ENCODE measurements at regions not wholly inside any gene's neighbourhood (a gene's known extent, or its start where the extent isn't known, plus 50 kb on each side); places are given as distances from the start of the nearest gene placed in this dataset.

DNA sequence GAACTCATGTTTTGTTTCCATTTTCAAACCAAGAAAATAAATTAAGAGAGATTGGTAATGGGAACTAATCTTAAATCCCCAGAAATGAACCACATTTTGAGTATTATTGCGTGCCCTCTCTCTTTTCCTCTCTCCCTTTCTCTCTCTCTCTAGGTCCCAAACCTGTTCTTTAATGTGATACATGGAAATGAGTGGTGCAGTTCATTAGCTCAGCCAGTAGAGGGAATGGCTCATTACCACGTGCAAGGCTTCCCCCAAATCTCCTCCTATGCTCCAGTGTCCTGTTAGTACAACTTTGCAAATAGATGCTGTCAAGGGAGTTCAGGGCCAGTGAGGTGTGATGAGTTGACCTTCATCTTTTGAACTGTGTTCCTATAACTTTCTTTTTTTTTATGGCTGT is 178.4 kb downstream of the FGF9 start:
- H4K20me1 ChIP-seq (ENCODE audit: control insufficient read depth, extremely low read depth, insufficient read depth, low read length): no peaks in the 10 kb centered on the region
- no peak overlapping the region for H3K4me3 ChIP-seq (replicated peaks in 1 of 4; ENCODE audit: control extremely low read depth in 1 of 4, insufficient read depth in 1 of 4, low read depth in 3 of 4, low read length in 4 of 4)
- no peaks in the 10 kb centered on the region for H3K79me2 ChIP-seq (ENCODE audit: control insufficient read depth, insufficient read depth, low read length)
- no peaks in the 10 kb centered on the region for H3K4me1 ChIP-seq (ENCODE audit: control insufficient read depth, extremely low read depth, insufficient read depth, low read length)
- H3K9me3 ChIP-seq (ENCODE audit: control insufficient read depth, insufficient read depth, low read depth, low read length): no peaks in the 10 kb centered on the region
- no peak overlapping the region for H2AFZ ChIP-seq (ENCODE audit: low read length)
- peak in 1 of 2 donors; percentile 44 for DNase-seq (ENCODE audit: low read depth in 2 of 2)
- H3K27me3 ChIP-seq (ENCODE audit: control insufficient read depth, insufficient read depth, low read length): no peaks in the 10 kb centered on the region
- no peak overlapping the region for H3K4me2 ChIP-seq (ENCODE audit: extremely low read depth, insufficient read depth, low read length)
- no peak for TF ChIP-seq EZH2 (IDR thresholded peaks at IDR 0.05; ENCODE audit: low read length, missing control alignments)
- TF ChIP-seq, protein P1, sequence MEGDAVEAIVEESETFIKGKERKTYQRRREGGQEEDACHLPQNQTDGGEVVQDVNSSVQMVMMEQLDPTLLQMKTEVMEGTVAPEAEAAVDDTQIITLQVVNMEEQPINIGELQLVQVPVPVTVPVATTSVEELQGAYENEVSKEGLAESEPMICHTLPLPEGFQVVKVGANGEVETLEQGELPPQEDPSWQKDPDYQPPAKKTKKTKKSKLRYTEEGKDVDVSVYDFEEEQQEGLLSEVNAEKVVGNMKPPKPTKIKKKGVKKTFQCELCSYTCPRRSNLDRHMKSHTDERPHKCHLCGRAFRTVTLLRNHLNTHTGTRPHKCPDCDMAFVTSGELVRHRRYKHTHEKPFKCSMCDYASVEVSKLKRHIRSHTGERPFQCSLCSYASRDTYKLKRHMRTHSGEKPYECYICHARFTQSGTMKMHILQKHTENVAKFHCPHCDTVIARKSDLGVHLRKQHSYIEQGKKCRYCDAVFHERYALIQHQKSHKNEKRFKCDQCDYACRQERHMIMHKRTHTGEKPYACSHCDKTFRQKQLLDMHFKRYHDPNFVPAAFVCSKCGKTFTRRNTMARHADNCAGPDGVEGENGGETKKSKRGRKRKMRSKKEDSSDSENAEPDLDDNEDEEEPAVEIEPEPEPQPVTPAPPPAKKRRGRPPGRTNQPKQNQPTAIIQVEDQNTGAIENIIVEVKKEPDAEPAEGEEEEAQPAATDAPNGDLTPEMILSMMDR (conservative IDR thresholded peaks at IDR 0.05 in 1 of 2, IDR thresholded peaks at IDR 0.05 in 1 of 2; ENCODE audit: low read depth in 1 of 2, low read length in 2 of 2): peak; percentile 57 to 65
- H3K9ac ChIP-seq (ENCODE audit: insufficient read depth, low read length): no peak overlapping the region
- H3K36me3 ChIP-seq (ENCODE audit: control insufficient read depth, insufficient read depth, low read length): no peaks in the 10 kb centered on the region
- no peak overlapping the region for H3K27ac ChIP-seq (ENCODE audit: insufficient read depth, low read length)

DNA sequence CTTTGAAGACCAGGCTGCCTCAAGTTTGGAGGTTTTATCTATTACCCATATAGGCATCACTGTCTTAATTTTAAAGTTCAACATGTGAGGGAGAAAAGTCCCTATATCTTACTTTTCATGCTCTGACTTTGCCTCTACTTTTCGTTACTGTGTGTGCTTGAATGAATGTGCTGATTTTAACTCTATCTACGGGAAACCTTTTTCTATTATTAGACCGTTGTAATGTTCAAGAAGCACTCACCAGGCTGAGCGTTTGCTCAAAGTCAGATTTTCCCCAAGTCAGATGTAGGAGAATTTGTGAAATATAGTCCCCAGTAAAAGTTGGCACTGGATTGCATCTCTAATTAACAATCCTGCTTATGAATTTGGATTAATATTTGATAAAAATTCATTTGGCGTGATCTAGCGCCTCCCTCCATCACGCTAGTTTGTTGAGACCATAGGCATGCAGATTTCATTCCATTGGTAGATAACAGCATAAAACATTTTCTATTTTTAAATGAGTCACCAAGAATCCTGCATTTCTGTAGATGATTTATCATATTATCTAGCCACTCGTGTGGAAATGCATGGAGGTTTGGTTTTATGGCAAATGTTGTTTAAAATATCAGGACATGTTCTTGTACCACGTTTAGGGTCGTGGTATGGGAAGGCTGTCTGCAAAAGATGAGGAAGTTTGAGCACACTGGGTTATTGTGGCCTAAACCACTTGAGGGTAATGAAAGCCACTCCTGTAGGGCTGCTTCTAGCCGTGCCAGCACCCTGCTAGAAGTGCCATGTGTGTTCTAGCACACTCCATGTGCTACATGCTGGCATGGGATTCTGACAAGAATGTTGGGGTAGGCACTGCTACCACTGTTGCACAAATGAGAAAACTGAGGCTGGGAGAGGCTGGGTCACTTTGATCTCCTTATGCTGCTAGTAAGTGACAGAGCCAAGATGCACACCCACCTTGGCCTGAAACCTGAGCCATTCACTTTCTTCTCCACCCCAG is 179.4 kb downstream of the FGF9 start:
- Histone ChIP-seq H3K9me3 (ENCODE audit: control insufficient read depth, insufficient read depth, low read depth, low read length) (no peaks in the 10 kb centered on the region), H2AFZ (ENCODE audit: low read length) (no peak overlapping the region), H3K79me2 (ENCODE audit: control insufficient read depth, insufficient read depth, low read length) (no peaks in the 10 kb centered on the region), H3K4me3 (replicated peaks in 1 of 4; ENCODE audit: control extremely low read depth in 1 of 4, insufficient read depth in 1 of 4, low read depth in 3 of 4, low read length in 4 of 4) (no peak overlapping the region), H3K27me3 (ENCODE audit: control insufficient read depth, insufficient read depth, low read length) (no peaks in the 10 kb centered on the region), H3K9ac (ENCODE audit: insufficient read depth, low read length) (no peak overlapping the region), H4K20me1 (ENCODE audit: control insufficient read depth, extremely low read depth, insufficient read depth, low read length) (no peaks in the 10 kb centered on the region), H3K27ac (ENCODE audit: insufficient read depth, low read length) (no peak overlapping the region), H3K4me2 (ENCODE audit: extremely low read depth, insufficient read depth, low read length) (no peak overlapping the region), H3K36me3 (ENCODE audit: control insufficient read depth, insufficient read depth, low read length) (no peaks in the 10 kb centered on the region), H3K4me1 (ENCODE audit: control insufficient read depth, extremely low read depth, insufficient read depth, low read length) (no peaks in the 10 kb centered on the region)
- peak in 1 of 2 donors; percentile 5 for DNase-seq (ENCODE audit: low read depth in 2 of 2)
- TF ChIP-seq, protein P1 (conservative IDR thresholded peaks at IDR 0.05 in 1 of 2, IDR thresholded peaks at IDR 0.05 in 1 of 2; ENCODE audit: low read depth in 1 of 2, low read length in 2 of 2): no peak
- TF ChIP-seq EZH2 (IDR thresholded peaks at IDR 0.05; ENCODE audit: low read length, missing control alignments): no peak

DNA sequence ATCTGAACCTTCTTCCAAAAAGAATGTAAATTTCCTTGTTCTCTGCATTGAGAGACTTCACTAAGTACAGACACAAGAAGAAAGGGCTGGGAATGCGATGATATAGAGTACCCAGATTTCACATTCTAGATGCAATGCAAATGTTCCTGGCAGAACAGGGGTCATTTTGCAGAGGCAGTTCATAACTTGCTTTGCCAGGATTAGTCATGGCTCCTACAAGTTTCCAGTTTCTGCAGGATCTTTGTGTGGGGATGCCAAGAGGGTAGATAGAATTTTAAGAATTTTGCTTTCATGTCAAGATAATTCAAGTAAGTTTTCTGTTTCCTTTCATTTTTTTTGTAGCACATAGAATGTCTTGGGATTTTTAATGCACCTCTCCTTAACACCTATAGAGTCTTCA is 181.2 kb downstream of the FGF9 start:
- no peaks in the 10 kb centered on the region for H3K36me3 ChIP-seq (ENCODE audit: control insufficient read depth, insufficient read depth, low read length)
- no peak for DNase-seq (ENCODE audit: low read depth in 2 of 2)
- TF ChIP-seq, protein P1 (conservative IDR thresholded peaks at IDR 0.05 in 1 of 2, IDR thresholded peaks at IDR 0.05 in 1 of 2; ENCODE audit: low read depth in 1 of 2, low read length in 2 of 2): no peak
- TF ChIP-seq EZH2 (IDR thresholded peaks at IDR 0.05; ENCODE audit: low read length, missing control alignments): no peak

More for the DNA sequence above, 181.2 kb downstream of the FGF9 start:
- Histone ChIP-seq H3K4me1 (ENCODE audit: control insufficient read depth, extremely low read depth, insufficient read depth, low read length) (no peaks in the 10 kb centered on the region), H3K9me3 (ENCODE audit: control insufficient read depth, insufficient read depth, low read depth, low read length) (no peaks in the 10 kb centered on the region), H2AFZ (ENCODE audit: low read length) (no peak overlapping the region), H4K20me1 (ENCODE audit: control insufficient read depth, extremely low read depth, insufficient read depth, low read length) (no peaks in the 10 kb centered on the region), H3K79me2 (ENCODE audit: control insufficient read depth, insufficient read depth, low read length) (no peaks in the 10 kb centered on the region), H3K9ac (ENCODE audit: insufficient read depth, low read length) (no peak overlapping the region), H3K4me2 (ENCODE audit: extremely low read depth, insufficient read depth, low read length) (no peak overlapping the region), H3K4me3 (replicated peaks in 1 of 4; ENCODE audit: control extremely low read depth in 1 of 4, insufficient read depth in 1 of 4, low read depth in 3 of 4, low read length in 4 of 4) (no peak overlapping the region), H3K27me3 (ENCODE audit: control insufficient read depth, insufficient read depth, low read length) (no peaks in the 10 kb centered on the region), H3K27ac (ENCODE audit: insufficient read depth, low read length) (no peak overlapping the region)
